HL-60 (cell line): ENCODE measurements at regions not wholly inside any gene's neighbourhood (a gene's known extent, or its start where the extent isn't known, plus 50 kb on each side); places are given as distances from the start of the nearest gene placed in this dataset.

Experiments used
- CTCF ChIP-seq: IDR thresholded peaks from one replicate; pipeline ENCODE4 v1.5.1; 2011; ENCODE audit warnings: low read length, control low read depth, inconsistent platforms; ENCODE audit not compliant: insufficient read depth
- GABPA ChIP-seq: IDR thresholded peaks from 2 replicates; pipeline ENCODE4 v1.6.1; 2012; ENCODE audit warnings: low read depth
- POLR2AphosphoS5 ChIP-seq: IDR thresholded peaks from 2 replicates; pipeline ENCODE4 v1.6.1; 2012; ENCODE audit warnings: low read depth
- SPI1 ChIP-seq: IDR thresholded peaks from 2 replicates; pipeline ENCODE4 v1.6.1; 2012; ENCODE audit warnings: low read depth, mild to moderate bottlenecking, borderline replicate concordance

DNA sequence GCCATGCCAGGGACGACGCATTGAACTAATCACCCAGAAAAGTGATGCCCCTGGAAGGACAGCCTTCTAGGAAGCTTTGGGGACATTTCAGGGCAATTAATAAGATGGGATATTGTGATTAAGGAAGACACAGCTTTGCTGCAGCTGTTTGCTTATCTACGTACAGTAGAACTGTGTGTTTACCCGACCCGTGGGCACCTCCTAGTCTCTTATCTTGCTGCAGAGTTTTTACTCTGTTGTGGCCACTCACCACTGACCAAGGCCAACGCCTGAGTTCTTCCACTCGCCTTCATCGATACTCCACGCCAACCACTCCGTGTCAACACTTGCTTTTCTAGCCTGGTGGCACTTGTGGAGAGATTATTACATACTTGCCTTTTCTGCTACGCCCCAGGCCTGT, 105.9 kb upstream of the MLN start:
- TF ChIP-seq GABPA (no peak), CTCF (no peak), POLR2AphosphoS5 (no peak), SPI1 (no peak)
